ENCODE measurements at regions not wholly inside any gene's neighbourhood (a gene's known extent, or its start where the extent isn't known, plus 50 kb on each side); places are given as distances from the start of the nearest gene placed in this dataset.
A peak's percentile ranks its signal among the peaks of the same experiment; 100 is the strongest.

- Histone ChIP-seq H4K5ac (ENCODE audit: low read depth, low read length) (peak overlapping the region; percentile 54; the same call in 1 of the 2 replicates), H2BK15ac (ENCODE audit: low read depth, low read length) (no peak overlapping the region), H3K9me3 (ENCODE audit: control insufficient read depth, insufficient read depth, low read length) (no peaks in the 10 kb centered on the region), H2BK120ac (ENCODE audit: low read depth, low read length) (no peak overlapping the region), H3K4me1 (ENCODE audit: control insufficient read depth, insufficient read depth, low read length) (peaks cover 25% of the 10 kb centered on the region), H2AK5ac (ENCODE audit: low read depth, low read length) (no peak overlapping the region), H3K4ac (ENCODE audit: low read depth, low read length) (no peak overlapping the region; the same call in 1 of the 2 replicates), H3K18ac (ENCODE audit: low read depth, low read length) (peak overlapping the region; percentile 49; the same call in 1 of the 2 replicates), H2BK20ac (ENCODE audit: low read depth, low read length) (peak overlapping the region; percentile 11; the same call in 1 of the 2 replicates), H2AFZ (replicated peaks; ENCODE audit: low read length, poor library complexity) (no peak overlapping the region), H3K23ac (ENCODE audit: low read depth, low read length) (no peak overlapping the region), H2AK9ac (replicated peaks; ENCODE audit: low read depth, low read length, poor library complexity) (no peak overlapping the region), H3K79me1 (ENCODE audit: low read depth in 1 of 2, low read length in 2 of 2) (peaks cover 24 to 76% of the 10 kb centered on the region in 2 experiments), H4K20me1 (ENCODE audit: insufficient read depth, low read length) (peaks cover 4% of the 10 kb centered on the region; the same call in 1 of the 2 replicates), H3K36me3 (ENCODE audit: control insufficient read depth, insufficient read depth, low read length) (no peaks in the 10 kb centered on the region), H3K56ac (ENCODE audit: extremely low read depth, insufficient read depth, low read length) (no peak overlapping the region), H3K4me3 (ENCODE audit: insufficient read depth, low read depth, low read length) (no peak overlapping the region), H3K27ac (ENCODE audit: insufficient read depth, low read length) (no peak overlapping the region), H3K27me3 (ENCODE audit: control insufficient read depth, insufficient read depth, low read length) (no peaks in the 10 kb centered on the region), H3K9ac (ENCODE audit: low read depth, low read length) (no peak overlapping the region), H2BK5ac (ENCODE audit: low read depth, low read length, poor library complexity, severe bottlenecking) (peak overlapping the region; percentile 53), H3K14ac (replicated peaks; ENCODE audit: low read depth, low read length) (no peak overlapping the region), H3K9me1 (ENCODE audit: insufficient read depth, low read length) (peaks cover 10% of the 10 kb centered on the region), H4K8ac (ENCODE audit: low read depth in 2 of 2, low read length in 2 of 2) (no peak overlapping the region), H3K4me2 (ENCODE audit: low read depth, low read length) (no peak overlapping the region), H4K91ac (ENCODE audit: insufficient read depth, low read depth, low read length) (no peak overlapping the region; the same call in 1 of the 2 replicates)
- in situ Hi-C loops (cut with MboI; ENCODE audit: low sequenced_read_pairs) (no loop called here), intact Hi-C loops (cut with micrococcal nuclease) (loop anchor here (5.0 kb wide), 1 partner anchor 52 kb away; no protein-coding TSS in a partner anchor), dilution Hi-C loops (cut with HindIII; ENCODE audit: low sequenced_read_pairs, unreplicated experiment) (no loop called here)
- TF ChIP-seq MAZ (IDR thresholded peaks at IDR 0.05; ENCODE audit: borderline replicate concordance, low read depth, low read length) (no peak), SMC3 (IDR thresholded peaks at IDR 0.05; ENCODE audit: low read depth, low read length) (no peak)
- no peak for ATAC-seq (ENCODE audit: low read depth)
- POLR2A ChIA-PET (ENCODE audit: unreplicated experiment): no interaction called here
- CTCF ChIA-PET: interaction anchor here (0.6 to 1.0 kb wide), 2 partner anchors 35 to 245 kb away, joined by 3 to 4 read pairs; no protein-coding TSS in a partner anchor
- no TSS peak for BruUV-seq (replicated peaks)
- WGBS, 2 experiments (ENCODE audit: extremely low coverage in 2 of 2, insufficient read length in 1 of 2): no CpG with 5 or more reads among the region's 3 CpGs
- DNase-seq: no peak
These were observed 452.6 kb downstream of the PCNX1 start for GRCh38 chr14:71359823-71360222.
